ENCODE measurements at regions not wholly inside any gene's neighbourhood (a gene's known extent, or its start where the extent isn't known, plus 50 kb on each side); places are given as distances from the start of the nearest gene placed in this dataset.

DNA sequence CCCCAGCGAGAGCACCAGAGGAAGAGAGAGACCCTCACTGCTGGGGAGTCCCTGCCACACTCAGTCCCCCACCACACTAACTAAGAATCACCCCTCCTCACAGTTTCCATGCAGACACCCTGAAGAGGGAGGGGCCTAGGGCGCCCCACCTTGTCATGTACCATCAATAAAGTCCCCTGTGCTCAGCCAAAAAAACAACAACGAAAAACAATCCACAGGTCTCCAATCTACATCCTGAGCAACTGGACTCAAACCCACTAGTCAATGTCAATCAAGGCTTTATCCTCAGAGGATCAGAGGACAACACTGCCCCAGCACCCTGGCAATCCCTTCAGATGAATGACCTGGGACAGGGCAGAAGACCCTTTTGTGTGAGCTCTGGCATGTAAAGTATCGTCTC is 210.1 kb upstream of the MSX2 start:
- WGBS = 95% methylated on average over 4 of the region's 4 CpGs
- no peak overlapping the region for H3K4me3 ChIP-seq (ENCODE audit: low read length in 2 of 2)
- no peaks in the 10 kb centered on the region for H3K27me3 ChIP-seq (ENCODE audit: control insufficient read depth in 2 of 2, insufficient read depth in 1 of 2, low read length in 1 of 2)
- H3K4me1 ChIP-seq (ENCODE audit: control insufficient read depth in 2 of 2, insufficient read depth in 2 of 2, low read length in 2 of 2) = no peaks in the 10 kb centered on the region
- no peak for DNase-seq (ENCODE audit: low read depth in 6 of 9, low spot score in 9 of 9)
- H3K9me3 ChIP-seq (ENCODE audit: control insufficient read depth in 2 of 2, insufficient read depth in 1 of 2, low read length in 1 of 2) = no peaks in the 10 kb centered on the region
- H3K27ac ChIP-seq (ENCODE audit: low read depth in 1 of 2, low read length in 1 of 2) = no peak overlapping the region
- no peaks in the 10 kb centered on the region for H3K36me3 ChIP-seq (ENCODE audit: control insufficient read depth in 2 of 2, insufficient read depth in 2 of 2, low read length in 1 of 2)

DNA sequence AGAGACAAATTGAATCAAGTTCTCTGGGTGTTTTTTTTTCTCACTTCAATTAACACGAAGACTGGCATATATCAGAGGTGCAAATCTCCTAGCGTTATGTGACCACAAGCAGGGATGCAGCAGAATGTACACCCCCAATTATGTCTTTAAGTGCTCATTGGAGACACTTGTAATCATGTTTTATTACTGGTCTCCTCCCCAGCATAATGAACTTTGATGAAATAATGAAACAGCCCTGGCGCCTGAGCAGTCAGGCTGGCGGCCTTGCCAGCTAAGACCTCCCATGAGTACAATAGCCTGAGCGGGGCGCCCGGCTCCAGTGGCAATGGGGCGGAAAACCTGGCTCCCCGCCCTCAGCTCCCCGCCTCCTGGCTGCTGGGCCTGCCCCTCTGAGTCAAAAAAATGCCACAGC is 209.4 kb upstream of the MSX2 start:
- 91% methylated on average over 10 of the region's 10 CpGs for WGBS
- no peak overlapping the region for H3K27ac ChIP-seq (ENCODE audit: low read depth in 1 of 2, low read length in 1 of 2)
- H3K36me3 ChIP-seq (ENCODE audit: control insufficient read depth in 2 of 2, insufficient read depth in 2 of 2, low read length in 1 of 2) = no peaks in the 10 kb centered on the region
- DNase-seq (ENCODE audit: low read depth in 6 of 9, low spot score in 9 of 9) = no peak
- H3K27me3 ChIP-seq (ENCODE audit: control insufficient read depth in 2 of 2, insufficient read depth in 1 of 2, low read length in 1 of 2) = no peaks in the 10 kb centered on the region
- no peaks in the 10 kb centered on the region for H3K9me3 ChIP-seq (ENCODE audit: control insufficient read depth in 2 of 2, insufficient read depth in 1 of 2, low read length in 1 of 2)
- H3K4me3 ChIP-seq (ENCODE audit: low read length in 2 of 2) = no peak overlapping the region
- H3K4me1 ChIP-seq (ENCODE audit: control insufficient read depth in 2 of 2, insufficient read depth in 2 of 2, low read length in 2 of 2) = no peaks in the 10 kb centered on the region

- no peak for DNase-seq (ENCODE audit: low read depth in 6 of 9, low spot score in 9 of 9)
- 85% methylated on average over 1 of the region's 1 CpG for WGBS
- peaks cover 0 to 5% of the 10 kb centered on the region in 2 donors for H3K27me3 ChIP-seq (ENCODE audit: control insufficient read depth in 2 of 2, insufficient read depth in 1 of 2, low read length in 1 of 2)
These were observed 207.6 kb upstream of the MSX2 start for GRCh38 chr5:174516741-174517140.

GRCh38 chr5:174518512-174518911 is 205.9 kb upstream of the MSX2 start:
- no peaks in the 10 kb centered on the region for H3K36me3 ChIP-seq (ENCODE audit: control insufficient read depth in 2 of 2, insufficient read depth in 2 of 2, low read length in 1 of 2)
- no peaks in the 10 kb centered on the region for H3K4me1 ChIP-seq (ENCODE audit: control insufficient read depth in 2 of 2, insufficient read depth in 2 of 2, low read length in 2 of 2)
- peaks cover 0 to 5% of the 10 kb centered on the region in 2 donors for H3K27me3 ChIP-seq (ENCODE audit: control insufficient read depth in 2 of 2, insufficient read depth in 1 of 2, low read length in 1 of 2)
- H3K27ac ChIP-seq (ENCODE audit: low read depth in 1 of 2, low read length in 1 of 2) = no peak overlapping the region
- WGBS = 82% methylated on average over 7 of the region's 7 CpGs
- no peak for DNase-seq (ENCODE audit: low read depth in 6 of 9, low spot score in 9 of 9)
- no peak overlapping the region for H3K4me3 ChIP-seq (ENCODE audit: low read length in 2 of 2)
- H3K9me3 ChIP-seq (ENCODE audit: control insufficient read depth in 2 of 2, insufficient read depth in 1 of 2, low read length in 1 of 2) = no peaks in the 10 kb centered on the region

More at GRCh38 chr5:174516741-174517140, 207.6 kb upstream of the MSX2 start:
- Histone ChIP-seq H3K9me3 (ENCODE audit: control insufficient read depth in 2 of 2, insufficient read depth in 1 of 2, low read length in 1 of 2) (no peaks in the 10 kb centered on the region), H3K4me3 (ENCODE audit: low read length in 2 of 2) (no peak overlapping the region), H3K36me3 (ENCODE audit: control insufficient read depth in 2 of 2, insufficient read depth in 2 of 2, low read length in 1 of 2) (no peaks in the 10 kb centered on the region), H3K4me1 (ENCODE audit: control insufficient read depth in 2 of 2, insufficient read depth in 2 of 2, low read length in 2 of 2) (no peaks in the 10 kb centered on the region), H3K27ac (ENCODE audit: low read depth in 1 of 2, low read length in 1 of 2) (no peak overlapping the region)

- H3K36me3 ChIP-seq (ENCODE audit: control insufficient read depth in 2 of 2, insufficient read depth in 2 of 2, low read length in 1 of 2) = no peaks in the 10 kb centered on the region
- H3K4me3 ChIP-seq (ENCODE audit: low read length in 2 of 2) = no peak overlapping the region
- WGBS = 81% methylated on average over 19 of the region's 19 CpGs
- peaks cover 0 to 5% of the 10 kb centered on the region in 2 donors for H3K27me3 ChIP-seq (ENCODE audit: control insufficient read depth in 2 of 2, insufficient read depth in 1 of 2, low read length in 1 of 2)
- no peak overlapping the region for H3K27ac ChIP-seq (ENCODE audit: low read depth in 1 of 2, low read length in 1 of 2)
- DNase-seq (ENCODE audit: low read depth in 6 of 9, low spot score in 9 of 9) = no peak
- H3K4me1 ChIP-seq (ENCODE audit: control insufficient read depth in 2 of 2, insufficient read depth in 2 of 2, low read length in 2 of 2) = no peaks in the 10 kb centered on the region
- H3K9me3 ChIP-seq (ENCODE audit: control insufficient read depth in 2 of 2, insufficient read depth in 1 of 2, low read length in 1 of 2) = no peaks in the 10 kb centered on the region
These were observed 203.7 kb upstream of the MSX2 start for GRCh38 chr5:174520420-174521396.

DNA sequence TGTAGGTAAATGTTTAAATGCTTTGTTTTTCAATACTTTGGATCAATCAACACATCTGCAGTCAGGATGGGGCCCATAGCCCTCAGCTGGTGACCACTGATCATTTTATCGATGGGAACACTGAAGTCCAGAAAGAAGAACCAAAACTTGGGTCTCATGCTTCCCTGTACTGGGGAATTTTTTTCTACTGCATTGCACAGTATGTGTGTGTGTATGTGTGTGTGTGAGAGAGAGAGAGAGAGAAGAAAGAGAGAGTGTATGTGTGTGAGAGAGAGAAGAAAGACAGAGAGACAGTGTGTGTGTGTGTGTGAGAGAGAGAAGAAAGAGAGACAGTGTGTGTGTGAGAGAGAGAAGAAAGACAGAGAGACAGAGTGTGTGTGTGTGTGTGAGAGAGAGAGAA is 202.9 kb upstream of the MSX2 start:
- WGBS = 94% methylated on average over 1 of the region's 1 CpG
- Histone ChIP-seq H3K4me3 (ENCODE audit: low read length in 2 of 2) (no peak overlapping the region), H3K4me1 (ENCODE audit: control insufficient read depth in 2 of 2, insufficient read depth in 2 of 2, low read length in 2 of 2) (no peaks in the 10 kb centered on the region), H3K9me3 (ENCODE audit: control insufficient read depth in 2 of 2, insufficient read depth in 1 of 2, low read length in 1 of 2) (no peaks in the 10 kb centered on the region), H3K36me3 (ENCODE audit: control insufficient read depth in 2 of 2, insufficient read depth in 2 of 2, low read length in 1 of 2) (no peaks in the 10 kb centered on the region), H3K27ac (ENCODE audit: low read depth in 1 of 2, low read length in 1 of 2) (no peak overlapping the region), H3K27me3 (ENCODE audit: control insufficient read depth in 2 of 2, insufficient read depth in 1 of 2, low read length in 1 of 2) (peaks cover 0 to 5% of the 10 kb centered on the region in 2 donors)
- DNase-seq (ENCODE audit: low read depth in 6 of 9, low spot score in 9 of 9) = no peak

DNA sequence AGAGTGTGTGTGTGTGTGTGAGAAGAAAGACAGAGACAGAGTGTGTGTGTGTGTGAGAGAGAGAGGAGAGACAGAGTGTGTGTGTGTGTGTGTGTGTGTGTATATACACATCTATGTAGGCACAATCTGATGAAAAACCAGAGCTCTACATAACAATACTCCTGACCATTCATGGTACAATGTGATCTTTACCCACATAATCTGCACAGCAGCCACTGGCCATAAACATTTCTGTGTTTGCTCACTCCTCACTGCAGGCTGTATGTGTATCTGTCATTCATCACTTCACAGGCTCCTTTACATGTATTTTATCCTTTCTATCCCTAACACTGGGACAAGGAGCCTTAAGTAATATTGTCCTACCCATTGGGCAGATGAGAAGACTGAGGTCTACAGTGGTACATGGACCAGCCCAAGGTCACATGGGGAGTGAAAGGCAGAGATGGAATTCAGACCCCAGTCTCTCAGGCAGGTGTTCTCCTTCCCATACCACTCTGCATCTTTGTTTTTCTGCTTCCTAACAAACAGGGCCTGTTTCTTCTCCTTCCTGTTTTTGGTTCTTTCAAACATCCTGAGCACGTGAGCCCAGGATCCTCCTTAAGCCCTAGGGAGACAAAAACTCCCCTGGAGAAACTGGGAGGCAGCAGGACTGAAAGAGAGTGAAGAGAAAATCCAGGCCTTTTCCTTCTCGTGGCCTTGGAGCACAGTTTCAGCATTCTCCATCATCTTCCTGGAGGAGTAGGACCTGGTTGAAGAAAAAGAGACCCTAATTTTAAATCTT is 201.7 kb upstream of the MSX2 start:
- H3K27ac ChIP-seq (ENCODE audit: low read depth in 1 of 2, low read length in 1 of 2) = no peak overlapping the region
- no peak overlapping the region for H3K4me3 ChIP-seq (ENCODE audit: low read length in 2 of 2)
- peaks cover 0 to 5% of the 10 kb centered on the region in 2 donors for H3K27me3 ChIP-seq (ENCODE audit: control insufficient read depth in 2 of 2, insufficient read depth in 1 of 2, low read length in 1 of 2)
- 65% methylated on average over 2 of the region's 2 CpGs for WGBS
- no peaks in the 10 kb centered on the region for H3K36me3 ChIP-seq (ENCODE audit: control insufficient read depth in 2 of 2, insufficient read depth in 2 of 2, low read length in 1 of 2)
- no peaks in the 10 kb centered on the region for H3K4me1 ChIP-seq (ENCODE audit: control insufficient read depth in 2 of 2, insufficient read depth in 2 of 2, low read length in 2 of 2)
- DNase-seq (ENCODE audit: low read depth in 6 of 9, low spot score in 9 of 9) = no peak
- no peaks in the 10 kb centered on the region for H3K9me3 ChIP-seq (ENCODE audit: control insufficient read depth in 2 of 2, insufficient read depth in 1 of 2, low read length in 1 of 2)

- no peaks in the 10 kb centered on the region for H3K9me3 ChIP-seq (ENCODE audit: control insufficient read depth in 2 of 2, insufficient read depth in 1 of 2, low read length in 1 of 2)
- 91% methylated on average over 6 of the region's 6 CpGs for WGBS
- H3K36me3 ChIP-seq (ENCODE audit: control insufficient read depth in 2 of 2, insufficient read depth in 2 of 2, low read length in 1 of 2) = no peaks in the 10 kb centered on the region
- H3K27me3 ChIP-seq (ENCODE audit: control insufficient read depth in 2 of 2, insufficient read depth in 1 of 2, low read length in 1 of 2) = peaks cover 0 to 5% of the 10 kb centered on the region in 2 donors
- no peaks in the 10 kb centered on the region for H3K4me1 ChIP-seq (ENCODE audit: control insufficient read depth in 2 of 2, insufficient read depth in 2 of 2, low read length in 2 of 2)
- H3K4me3 ChIP-seq (ENCODE audit: low read length in 2 of 2) = no peak overlapping the region
- H3K27ac ChIP-seq (ENCODE audit: low read depth in 1 of 2, low read length in 1 of 2) = no peak overlapping the region
- DNase-seq (ENCODE audit: low read depth in 6 of 9, low spot score in 9 of 9) = no peak
These were observed 200.9 kb upstream of the MSX2 start for GRCh38 chr5:174523311-174524071.

All from thymus (tissue), 11 donors.